Thyroid gland (tissue), 4 donors: ENCODE measurements at regions not wholly inside any gene's neighbourhood (a gene's known extent, or its start where the extent isn't known, plus 50 kb on each side); places are given as distances from the start of the nearest gene placed in this dataset.

ENCODE experiments used
- DNase-seq, 2 donors: peaks; one replicate each; pipeline ENCODE4 v3.0.0-alpha.2; 2019
- H3K27ac ChIP-seq, 3 donors: fragments of 200-600 bp; sonication (generic); 1 replicate in 2 of 3; 2 replicates in 1 of 3; pipeline ENCODE4 v1.5.1; 2016 to 2019; ENCODE audit warnings: mild to moderate bottlenecking in 1 of 3, moderate library complexity in 1 of 3
- H3K27me3 ChIP-seq: fragments of 200-600 bp; sonication (generic); one replicate; pipeline ENCODE4 v1.5.1; 2019
- H3K36me3 ChIP-seq, 2 donors: fragments of 200-600 bp; sonication (generic); one replicate each; pipeline ENCODE4 v1.5.1; 2016 to 2019
- H3K4me1 ChIP-seq, 2 donors: fragments of 200-600 bp; sonication (generic); one replicate each; pipeline ENCODE4 v1.5.1; 2017 to 2019
- H3K4me3 ChIP-seq, 3 donors: fragments of 200-600 bp; sonication (generic); replicated peaks in 1 of 3; 1 replicate in 2 of 3; 2 replicates in 1 of 3; pipeline ENCODE4 v1.5.1; 2016; ENCODE audit warnings: mild to moderate bottlenecking in 1 of 3
- H3K9me3 ChIP-seq: fragments of 200-600 bp; sonication (generic); one replicate; pipeline ENCODE4 v1.5.1; 2017
- CTCF ChIP-seq, 6 experiments: fragments of 200-600 bp in 3 of 6; fragments of 450-650 bp in 3 of 6; sonication (generic) in 3 of 6; IDR thresholded peaks; one replicate each; pipeline ENCODE4 v1.5.1; 2016 to 2019; ENCODE audit warnings: antibody characterized with exemption in 6 of 6, mild to moderate bottlenecking in 2 of 6, inconsistent platforms in 1 of 6, moderate library complexity in 1 of 6
- POLR2A ChIP-seq, 2 donors: fragments of 450-650 bp; IDR thresholded peaks; one replicate each; pipeline ENCODE4 v1.6.1; 2017; ENCODE audit warnings: antibody characterized with exemption in 2 of 2, mild to moderate bottlenecking in 2 of 2, moderate library complexity in 1 of 2
- WGBS, 2 donors: methylation state at CpG; one replicate each; pipeline ENCODE4 v1.1.5; 2017; 5-methylcytosine and 5-hydroxymethylcytosine counted together
- intact Hi-C: fragments of 100-400 bp; cut with DNase I; formaldehyde crosslinking; loops from one replicate; pipeline ENCODE4 v1.15.1; 2023

- H3K27ac ChIP-seq: no peak overlapping the region
- no peaks in the 10 kb centered on the region for H3K9me3 ChIP-seq
- TF ChIP-seq CTCF (IDR thresholded peaks at IDR 0.05) (no peak), POLR2A (IDR thresholded peaks at IDR 0.05) (no peak)
- no peaks in the 10 kb centered on the region for H3K36me3 ChIP-seq
- H3K27me3 ChIP-seq: no peaks in the 10 kb centered on the region
- intact Hi-C loops: loop anchor here (10.0 kb wide), 1 partner anchor 233 kb away; no protein-coding TSS in a partner anchor
- H3K4me3 ChIP-seq: no peak overlapping the region
- no peaks in the 10 kb centered on the region for H3K4me1 ChIP-seq
- DNase-seq: no peak
- WGBS, 2 donors: 72 to 79% methylated on average over 4 of the region's 4 CpGs
Observed at GRCh38 chr15:25972141-25972675, 109.1 kb upstream of the ATP10A start.

- 36 to 59% methylated on average over 6 of the region's 6 CpGs for WGBS, 2 donors
- Histone ChIP-seq H3K27ac (no peak overlapping the region), H3K4me3 (no peak overlapping the region), H3K36me3 (no peaks in the 10 kb centered on the region), H3K4me1 (no peaks in the 10 kb centered on the region), H3K9me3 (no peaks in the 10 kb centered on the region), H3K27me3 (no peaks in the 10 kb centered on the region)
- DNase-seq: no peak
- intact Hi-C loops: loop anchor here (10.0 kb wide), 1 partner anchor 234 kb away; no protein-coding TSS in a partner anchor
- TF ChIP-seq POLR2A (IDR thresholded peaks at IDR 0.05) (no peak), CTCF (IDR thresholded peaks at IDR 0.05) (no peak)
Observed at GRCh38 chr15:25971053-25971452, 107.9 kb upstream of the ATP10A start.

- intact Hi-C loops: loop anchor here (10.0 kb wide), 1 partner anchor 235 kb away; no protein-coding TSS in a partner anchor
- H3K27me3 ChIP-seq: no peaks in the 10 kb centered on the region
- H3K4me3 ChIP-seq: no peak overlapping the region
- TF ChIP-seq POLR2A (IDR thresholded peaks at IDR 0.05): no peak
- no peaks in the 10 kb centered on the region for H3K36me3 ChIP-seq
- no peak overlapping the region for H3K27ac ChIP-seq
- DNase-seq: no peak
- WGBS, 2 donors: 71 to 72% methylated on average over 4 of the region's 4 CpGs
- no peaks in the 10 kb centered on the region for H3K9me3 ChIP-seq
- H3K4me1 ChIP-seq: no peaks in the 10 kb centered on the region
Observed at GRCh38 chr15:25969886-25970285, 106.8 kb upstream of the ATP10A start.

GRCh38 chr15:25967116-25967515 lies 104.0 kb upstream of the ATP10A start:
- 62 to 77% methylated on average over 3 of the region's 3 CpGs for WGBS, 2 donors
- DNase-seq: no peak
- no peaks in the 10 kb centered on the region for H3K9me3 ChIP-seq
- H3K36me3 ChIP-seq: no peaks in the 10 kb centered on the region
- H3K27ac ChIP-seq: no peak overlapping the region
- no peak overlapping the region for H3K4me3 ChIP-seq
- no peaks in the 10 kb centered on the region for H3K27me3 ChIP-seq
- intact Hi-C loops: no loop called here
- H3K4me1 ChIP-seq: no peaks in the 10 kb centered on the region
- no peak for TF ChIP-seq CTCF (IDR thresholded peaks at IDR 0.05)
- no peak for TF ChIP-seq POLR2A (IDR thresholded peaks at IDR 0.05)

- Histone ChIP-seq H3K27ac (no peak overlapping the region), H3K4me3 (no peak overlapping the region), H3K36me3 (no peaks in the 10 kb centered on the region), H3K4me1 (no peaks in the 10 kb centered on the region), H3K27me3 (no peaks in the 10 kb centered on the region), H3K9me3 (no peaks in the 10 kb centered on the region)
- intact Hi-C loops: no loop called here
- no peak for TF ChIP-seq CTCF (IDR thresholded peaks at IDR 0.05)
- no peak for TF ChIP-seq POLR2A (IDR thresholded peaks at IDR 0.05)
- WGBS, 2 donors: 52 to 63% methylated on average over 5 of the region's 5 CpGs
- no peak for DNase-seq
Observed at GRCh38 chr15:25965326-25965725, 102.2 kb upstream of the ATP10A start.
